Neural progenitor cell (in vitro differentiated cells): ENCODE measurements at regions not wholly inside any gene's neighbourhood (a gene's known extent, or its start where the extent isn't known, plus 50 kb on each side); places are given as distances from the start of the nearest gene placed in this dataset.

ENCODE experiments used
- DNase-seq: peaks from one replicate; pipeline ENCODE4 v3.0.0-alpha.2; 2016; ENCODE audit warnings: low spot score
- H2AFZ ChIP-seq: fragments of 200-600 bp; sonication (generic); replicated peaks from 2 replicates; pipeline ENCODE4 v1.6.1; 2016; ENCODE audit warnings: antibody characterized with exemption
- H3F3A ChIP-seq: fragments of 200-600 bp; sonication (generic); 2 replicates; pipeline ENCODE4 v1.6.1; 2016; ENCODE audit warnings: antibody characterized with exemption, low read depth
- H3K27ac ChIP-seq: fragments of 200-600 bp; sonication (generic); 2 replicates; pipeline ENCODE4 v1.5.1; 2016; ENCODE audit warnings: mild to moderate bottlenecking
- H3K27me3 ChIP-seq: fragments of 200-600 bp; sonication (generic); 2 replicates; pipeline ENCODE4 v1.6.1; 2016; ENCODE audit warnings: mild to moderate bottlenecking, moderate library complexity
- H3K36me3 ChIP-seq: fragments of 200-600 bp; sonication (generic); 2 replicates; pipeline ENCODE4 v1.5.1; 2016
- H3K4me1 ChIP-seq: fragments of 200-600 bp; sonication (generic); 2 replicates; pipeline ENCODE4 v1.6.1; 2016; ENCODE audit warnings: mixed run types
- H3K4me2 ChIP-seq: fragments of 200-600 bp; sonication (generic); 2 replicates; pipeline ENCODE4 v1.6.1; 2016
- H3K4me3 ChIP-seq: fragments of 200-600 bp; sonication (generic); 2 replicates; pipeline ENCODE4 v1.5.1; 2016
- H3K79me2 ChIP-seq: fragments of 200-600 bp; sonication (generic); 2 replicates; pipeline ENCODE4 v1.6.1; 2016; ENCODE audit warnings: low read depth
- H3K9ac ChIP-seq: fragments of 200-600 bp; sonication (generic); 2 replicates; pipeline ENCODE4 v1.6.1; 2016
- H3K9me3 ChIP-seq: fragments of 200-600 bp; sonication (generic); 2 replicates; pipeline ENCODE4 v1.5.1; 2016; ENCODE audit warnings: low read depth
- H4K20me1 ChIP-seq: fragments of 200-600 bp; sonication (generic); 2 replicates; pipeline ENCODE4 v1.6.1; 2016; ENCODE audit warnings: low read depth
- H3K27ac Mint-ChIP-seq: 3 replicates; pipeline ENCODE4 v1.8.0; 2021; ENCODE audit warnings: mixed read lengths
- H3K27me3 Mint-ChIP-seq: 2 replicates; pipeline ENCODE4 v1.8.0; 2022; ENCODE audit warnings: low read depth, mild to moderate bottlenecking, inconsistent platforms, moderate library complexity, mixed read lengths; ENCODE audit not compliant: insufficient read depth
- H3K36me3 Mint-ChIP-seq: 3 replicates; pipeline ENCODE4 v1.8.0; 2021; ENCODE audit warnings: mixed read lengths
- H3K4me1 Mint-ChIP-seq: 3 replicates; pipeline ENCODE4 v1.8.0; 2021; ENCODE audit warnings: mixed read lengths
- H3K4me3 Mint-ChIP-seq: 3 replicates; pipeline ENCODE4 v1.8.0; 2021; ENCODE audit warnings: mild to moderate bottlenecking, moderate library complexity, mixed read lengths
- H3K9me3 Mint-ChIP-seq: 3 replicates; pipeline ENCODE4 v1.8.0; 2020; ENCODE audit warnings: mixed read lengths
- CTCF ChIP-seq: fragments of 200-600 bp; sonication (generic); IDR thresholded peaks from 2 replicates; pipeline ENCODE4 v1.5.1; 2017; ENCODE audit warnings: antibody characterized with exemption, mild to moderate bottlenecking
- EZH2 ChIP-seq: fragments of 200-600 bp; sonication (generic); IDR thresholded peaks from 2 replicates; pipeline ENCODE4 v1.6.1; 2017; ENCODE audit warnings: antibody characterized with exemption, mild to moderate bottlenecking, moderate library complexity
- EZH2phosphoT487 ChIP-seq: fragments of 200-600 bp; sonication (generic); IDR thresholded peaks from 2 replicates; pipeline ENCODE4 v1.6.1; 2017; ENCODE audit warnings: antibody characterized with exemption

- Histone ChIP-seq H3K4me1 (peaks cover 8% of the 10 kb centered on the region), H3K9me3 (no peaks in the 10 kb centered on the region), H3K9ac (no peak overlapping the region), H3K27me3 (no peaks in the 10 kb centered on the region), H3K4me3 (no peak overlapping the region), H3F3A (no peaks in the 10 kb centered on the region), H3K79me2 (no peaks in the 10 kb centered on the region), H3K4me2 (no peak overlapping the region), H2AFZ (no peak overlapping the region), H3K27ac (no peak overlapping the region), H4K20me1 (no peaks in the 10 kb centered on the region), H3K36me3 (no peaks in the 10 kb centered on the region)
- TF ChIP-seq EZH2phosphoT487: no peak
- TF ChIP-seq EZH2: no peak
- TF ChIP-seq CTCF: no peak
- no peak for DNase-seq
- Mint-ChIP-seq H3K36me3 (no peaks in the 10 kb centered on the region), H3K9me3 (no peaks in the 10 kb centered on the region), H3K27ac (no peak overlapping the region), H3K4me1 (no peaks in the 10 kb centered on the region), H3K27me3 (peaks cover 3% of the 10 kb centered on the region), H3K4me3 (no peak overlapping the region)
Observed at GRCh38 chr16:7044331-7044730, 288.3 kb upstream of the RBFOX1 start.

GRCh38 chr16:7038475-7038874, 294.2 kb upstream of the RBFOX1 start:
- H3K27me3 ChIP-seq: no peaks in the 10 kb centered on the region
- H3K36me3 Mint-ChIP-seq: no peaks in the 10 kb centered on the region
- no peak overlapping the region for H3K4me3 ChIP-seq

GRCh38 chr16:7037495-7037894, 295.1 kb upstream of the RBFOX1 start:
- Histone ChIP-seq H2AFZ (no peak overlapping the region), H4K20me1 (no peaks in the 10 kb centered on the region), H3F3A (no peaks in the 10 kb centered on the region), H3K36me3 (no peaks in the 10 kb centered on the region), H3K79me2 (no peaks in the 10 kb centered on the region), H3K4me3 (no peak overlapping the region), H3K9me3 (no peaks in the 10 kb centered on the region), H3K27me3 (no peaks in the 10 kb centered on the region), H3K4me2 (no peak overlapping the region), H3K9ac (no peak overlapping the region), H3K27ac (no peak overlapping the region), H3K4me1 (no peaks in the 10 kb centered on the region)
- no peak overlapping the region for H3K27ac Mint-ChIP-seq
- H3K36me3 Mint-ChIP-seq: no peaks in the 10 kb centered on the region
- H3K4me3 Mint-ChIP-seq: no peak overlapping the region
- TF ChIP-seq CTCF: no peak
- TF ChIP-seq EZH2: no peak
- TF ChIP-seq EZH2phosphoT487: no peak
- H3K4me1 Mint-ChIP-seq: peaks cover 3% of the 10 kb centered on the region
- DNase-seq: no peak
- no peaks in the 10 kb centered on the region for H3K9me3 Mint-ChIP-seq
- H3K27me3 Mint-ChIP-seq: no peaks in the 10 kb centered on the region

More at GRCh38 chr16:7038475-7038874, 294.2 kb upstream of the RBFOX1 start:
- no peak overlapping the region for H3K27ac Mint-ChIP-seq
- H3K4me3 Mint-ChIP-seq: no peak overlapping the region
- Histone ChIP-seq H3K4me1 (no peaks in the 10 kb centered on the region), H3K4me2 (no peak overlapping the region), H3K9me3 (no peaks in the 10 kb centered on the region), H3F3A (no peaks in the 10 kb centered on the region), H4K20me1 (no peaks in the 10 kb centered on the region), H3K27ac (no peak overlapping the region), H2AFZ (no peak overlapping the region), H3K79me2 (no peaks in the 10 kb centered on the region), H3K9ac (no peak overlapping the region), H3K36me3 (no peaks in the 10 kb centered on the region)
- DNase-seq: no peak
- H3K4me1 Mint-ChIP-seq: peaks cover 3% of the 10 kb centered on the region
- TF ChIP-seq EZH2 (no peak), EZH2phosphoT487 (no peak), CTCF (no peak)
- H3K27me3 Mint-ChIP-seq: peaks cover 3% of the 10 kb centered on the region
- no peaks in the 10 kb centered on the region for H3K9me3 Mint-ChIP-seq
